OCI-LY3 (cell line): ENCODE measurements at regions not wholly inside any gene's neighbourhood (a gene's known extent, or its start where the extent isn't known, plus 50 kb on each side); places are given as distances from the start of the nearest gene placed in this dataset.
A peak's percentile ranks its signal among the peaks of the same experiment; 100 is the strongest.

Experiments used
- H2AFZ ChIP-seq: fragments of 200-600, 300-600 bp; shearing (Covaris generic); 2 replicates; pipeline ENCODE4 v1.6.0; 2014; ENCODE audit warnings: antibody characterized with exemption, low read depth, low read length
- H3K27ac ChIP-seq: fragments of 200-600, 300-600 bp; sonication (generic); 2 replicates; pipeline ENCODE4 v1.5.1; 2014; ENCODE audit warnings: mild to moderate bottlenecking, low read length, moderate library complexity, mixed read lengths
- H3K27me3 ChIP-seq: fragments of 200-600, 300-600 bp; sonication (generic); 2 replicates; pipeline ENCODE4 v1.6.1; 2014; ENCODE audit warnings: low read depth, low read length, mixed read lengths
- H3K36me3 ChIP-seq: fragments of 200-600, 300-600 bp; sonication (generic); replicated peaks from 2 replicates; pipeline ENCODE3; 2014; ENCODE audit warnings: low read depth, low read length, mixed read lengths
- H3K4me1 ChIP-seq: fragments of 300-600, 200-600 bp; sonication (generic); 2 replicates; pipeline ENCODE4 v1.6.1; 2014; ENCODE audit warnings: low read length, mixed read lengths
- H3K4me2 ChIP-seq: fragments of 200-600, 300-600 bp; sonication (generic); 2 replicates; pipeline ENCODE4 v1.6.1; 2014; ENCODE audit warnings: low read length, mixed read lengths
- H3K4me3 ChIP-seq: fragments of 300-600, 200-600 bp; sonication (generic); 2 replicates; pipeline ENCODE4 v1.5.1; 2014; ENCODE audit warnings: antibody characterized with exemption, mild to moderate bottlenecking, low read length, moderate library complexity
- H3K79me2 ChIP-seq: fragments of 300-600, 200-600 bp; shearing (Covaris generic); 2 replicates; pipeline ENCODE4 v1.6.1; 2014; ENCODE audit warnings: mild to moderate bottlenecking, low read length, mixed read lengths
- H3K9ac ChIP-seq: fragments of 300-600, 200-600 bp; shearing (Covaris generic); 2 replicates; pipeline ENCODE4 v1.6.0; 2014; ENCODE audit warnings: mild to moderate bottlenecking, low read length, moderate library complexity
- H3K9me3 ChIP-seq: fragments of 200-600, 300-600 bp; shearing (Covaris generic); 2 replicates; pipeline ENCODE4 v1.6.1; 2014; ENCODE audit warnings: low read length, mixed read lengths; ENCODE audit not compliant: insufficient read depth
- H4K20me1 ChIP-seq: fragments of 200-600, 300-600 bp; sonication (generic); 2 replicates; pipeline ENCODE4 v1.6.1; 2016; ENCODE audit warnings: low read length, mixed read lengths; ENCODE audit not compliant: insufficient read depth
- CTCF ChIP-seq: fragments of 200-600, 300-600 bp; sonication (generic); IDR thresholded peaks from 2 replicates; pipeline ENCODE4 v1.5.1; 2014; ENCODE audit warnings: antibody characterized with exemption, low read length, low read depth
- EZH2phosphoT487 ChIP-seq: fragments of 200-600 bp; shearing (Covaris generic); IDR thresholded peaks from 2 replicates; pipeline ENCODE4 v1.6.1; 2018; ENCODE audit warnings: antibody characterized with exemption, mixed run types, low read depth

- Histone ChIP-seq H3K9me3 (peaks cover 7% of the 10 kb centered on the region; the same call in 1 of the 2 replicates), H4K20me1 (no peaks in the 10 kb centered on the region), H3K4me3 (peak overlapping the region; percentile 65), H3K79me2 (no peaks in the 10 kb centered on the region), H3K27ac (peak overlapping the region; percentile 86), H3K4me2 (peak overlapping the region; percentile 74), H3K4me1 (peaks cover 39% of the 10 kb centered on the region), H3K36me3 (peaks cover 3% of the 10 kb centered on the region), H3K27me3 (no peaks in the 10 kb centered on the region), H2AFZ (peak overlapping the region; percentile 62), H3K9ac (peak overlapping the region; percentile 53; the same call in 1 of the 2 replicates)
- TF ChIP-seq EZH2phosphoT487 (no peak), CTCF (no peak)
Measured at GRCh38 chr5:17436761-17437221, 61.2 kb upstream of the TAF11L2 start.

- no peaks in the 10 kb centered on the region for H4K20me1 ChIP-seq
Measured at GRCh38 chr5:17438027-17438426, 60.0 kb upstream of the TAF11L2 start.

GRCh38 chr5:17439956-17440355, 58.1 kb upstream of the TAF11L2 start:
- no peak for TF ChIP-seq EZH2phosphoT487
- TF ChIP-seq CTCF = no peak
- H3K9ac ChIP-seq = no peak overlapping the region
- peaks cover 28% of the 10 kb centered on the region for H3K4me1 ChIP-seq
- H3K4me2 ChIP-seq = no peak overlapping the region
- no peaks in the 10 kb centered on the region for H3K27me3 ChIP-seq
- H3K4me3 ChIP-seq = no peak overlapping the region
- no peaks in the 10 kb centered on the region for H3K79me2 ChIP-seq
- H4K20me1 ChIP-seq = no peaks in the 10 kb centered on the region
- no peak overlapping the region for H3K27ac ChIP-seq
- no peak overlapping the region for H2AFZ ChIP-seq
- peaks cover 7% of the 10 kb centered on the region; the same call in 1 of the 2 replicates for H3K9me3 ChIP-seq
- peaks cover 3% of the 10 kb centered on the region for H3K36me3 ChIP-seq

More at GRCh38 chr5:17438027-17438426, 60.0 kb upstream of the TAF11L2 start:
- Histone ChIP-seq H3K79me2 (no peaks in the 10 kb centered on the region), H3K27me3 (no peaks in the 10 kb centered on the region), H2AFZ (no peak overlapping the region), H3K4me3 (no peak overlapping the region), H3K27ac (no peak overlapping the region), H3K4me2 (no peak overlapping the region), H3K36me3 (peaks cover 3% of the 10 kb centered on the region), H3K9ac (no peak overlapping the region), H3K4me1 (peaks cover 27% of the 10 kb centered on the region), H3K9me3 (peaks cover 7% of the 10 kb centered on the region; the same call in 1 of the 2 replicates)
- TF ChIP-seq EZH2phosphoT487 (no peak), CTCF (no peak)

- H3K4me3 ChIP-seq = no peak overlapping the region
- no peaks in the 10 kb centered on the region for H3K79me2 ChIP-seq
- H3K27me3 ChIP-seq = no peaks in the 10 kb centered on the region
- no peak overlapping the region for H3K27ac ChIP-seq
- peaks cover 3% of the 10 kb centered on the region for H3K36me3 ChIP-seq
- no peak for TF ChIP-seq CTCF
- TF ChIP-seq EZH2phosphoT487 = no peak
- H2AFZ ChIP-seq = no peak overlapping the region
- H4K20me1 ChIP-seq = no peaks in the 10 kb centered on the region
- H3K9ac ChIP-seq = no peak overlapping the region
- H3K4me2 ChIP-seq = no peak overlapping the region
- H3K4me1 ChIP-seq = peaks cover 20% of the 10 kb centered on the region
- H3K9me3 ChIP-seq = peaks cover 7% of the 10 kb centered on the region; the same call in 1 of the 2 replicates
Measured at GRCh38 chr5:17440766-17441165, 57.3 kb upstream of the TAF11L2 start.
